ENCODE measurements at regions not wholly inside any gene's neighbourhood (a gene's known extent, or its start where the extent isn't known, plus 50 kb on each side); places are given as distances from the start of the nearest gene placed in this dataset.

DNA sequence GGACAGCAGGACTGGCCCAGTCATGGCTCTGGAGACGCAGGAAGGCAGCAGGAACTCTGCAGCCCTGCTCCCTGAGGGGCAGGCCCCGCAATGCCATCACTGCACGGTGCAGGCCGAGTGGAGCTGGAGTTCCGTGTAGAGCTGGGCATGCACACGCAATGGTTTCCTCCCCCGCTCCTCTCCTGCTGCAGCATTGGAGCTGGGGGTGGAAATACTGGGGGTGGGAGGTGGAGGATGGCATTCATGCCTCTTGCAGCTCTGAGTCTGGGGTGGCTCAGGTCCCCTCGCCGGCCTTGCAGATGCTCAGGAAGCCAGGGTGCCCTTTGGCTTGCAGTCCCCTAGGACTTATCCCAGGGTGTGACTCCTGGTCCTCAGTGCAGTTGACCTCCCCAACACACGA, 78.3 kb upstream of the ASB18 start:
- TF ChIP-seq, protein P1, sequence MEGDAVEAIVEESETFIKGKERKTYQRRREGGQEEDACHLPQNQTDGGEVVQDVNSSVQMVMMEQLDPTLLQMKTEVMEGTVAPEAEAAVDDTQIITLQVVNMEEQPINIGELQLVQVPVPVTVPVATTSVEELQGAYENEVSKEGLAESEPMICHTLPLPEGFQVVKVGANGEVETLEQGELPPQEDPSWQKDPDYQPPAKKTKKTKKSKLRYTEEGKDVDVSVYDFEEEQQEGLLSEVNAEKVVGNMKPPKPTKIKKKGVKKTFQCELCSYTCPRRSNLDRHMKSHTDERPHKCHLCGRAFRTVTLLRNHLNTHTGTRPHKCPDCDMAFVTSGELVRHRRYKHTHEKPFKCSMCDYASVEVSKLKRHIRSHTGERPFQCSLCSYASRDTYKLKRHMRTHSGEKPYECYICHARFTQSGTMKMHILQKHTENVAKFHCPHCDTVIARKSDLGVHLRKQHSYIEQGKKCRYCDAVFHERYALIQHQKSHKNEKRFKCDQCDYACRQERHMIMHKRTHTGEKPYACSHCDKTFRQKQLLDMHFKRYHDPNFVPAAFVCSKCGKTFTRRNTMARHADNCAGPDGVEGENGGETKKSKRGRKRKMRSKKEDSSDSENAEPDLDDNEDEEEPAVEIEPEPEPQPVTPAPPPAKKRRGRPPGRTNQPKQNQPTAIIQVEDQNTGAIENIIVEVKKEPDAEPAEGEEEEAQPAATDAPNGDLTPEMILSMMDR (IDR thresholded peaks at IDR 0.05), result no peak
- TF ChIP-seq POLR2A (IDR thresholded peaks at IDR 0.05) (no peak), EP300 (IDR thresholded peaks at IDR 0.05) (no peak), POLR2AphosphoS5 (IDR thresholded peaks at IDR 0.05) (no peak)

All from sigmoid colon (tissue), 4 donors.